ENCODE measurements at regions not wholly inside any gene's neighbourhood (a gene's known extent, or its start where the extent isn't known, plus 50 kb on each side); places are given as distances from the start of the nearest gene placed in this dataset.
"Not testable (repeated sequence)": the region's sequence is repeated elsewhere in the genome, so short reads cannot be mapped to it uniquely, and the experiment has no call there.

- DNase-seq = no peak
These were observed 1343.7 kb downstream of the BRD1 start for GRCh38 chr22:48483764-48484528.

- DNase-seq = no peak
These were observed 1344.9 kb downstream of the BRD1 start for GRCh38 chr22:48482771-48483170.

GRCh38 chr22:48482198-48482597, 1345.5 kb downstream of the BRD1 start:
- not testable (repeated sequence) for DNase-seq

- DNase-seq = no peak
These were observed 1345.9 kb downstream of the BRD1 start for GRCh38 chr22:48481748-48482147.

- DNase-seq = no peak
These were observed 1349.0 kb downstream of the BRD1 start for GRCh38 chr22:48478529-48479265.

- no peak for DNase-seq
These were observed 1349.5 kb downstream of the BRD1 start for GRCh38 chr22:48478124-48478523.

- DNase-seq = no peak
These were observed 1350.5 kb downstream of the BRD1 start for GRCh38 chr22:48477031-48477721.

GRCh38 chr22:48476577-48476976, 1351.1 kb downstream of the BRD1 start:
- no peak for DNase-seq

- no peak for DNase-seq
These were observed 1351.9 kb downstream of the BRD1 start for GRCh38 chr22:48475661-48476345.

- no peak for DNase-seq
These were observed 1352.8 kb downstream of the BRD1 start for GRCh38 chr22:48474881-48475280.

GRCh38 chr22:48473202-48473601, 1354.5 kb downstream of the BRD1 start:
- DNase-seq = no peak

GRCh38 chr22:48464246-48464645, 1363.4 kb downstream of the BRD1 start:
- no peak for DNase-seq

- DNase-seq = no peak
These were observed 1367.5 kb downstream of the BRD1 start for GRCh38 chr22:48459859-48460823.

GRCh38 chr22:48459259-48459658, 1368.4 kb downstream of the BRD1 start:
- DNase-seq = no peak

GRCh38 chr22:48456449-48456848, 1371.2 kb downstream of the BRD1 start:
- DNase-seq = no peak

GRCh38 chr22:48453751-48454485, 1373.8 kb downstream of the BRD1 start:
- DNase-seq = no peak

- DNase-seq = no peak
These were observed 1374.5 kb downstream of the BRD1 start for GRCh38 chr22:48453171-48453570.

GRCh38 chr22:48452766-48453165, 1374.9 kb downstream of the BRD1 start:
- no peak for DNase-seq

GRCh38 chr22:48451891-48452290, 1375.8 kb downstream of the BRD1 start:
- no peak for DNase-seq

GRCh38 chr22:48450188-48450825, 1377.4 kb downstream of the BRD1 start:
- no peak for DNase-seq
